H1 (cell line): ENCODE measurements at regions not wholly inside any gene's neighbourhood (a gene's known extent, or its start where the extent isn't known, plus 50 kb on each side); places are given as distances from the start of the nearest gene placed in this dataset.

Experiments
- CTCF ChIA-PET: fragments of 300-600 bp; sonication (Branson Sonifier 250); formaldehyde crosslinking; loops from one replicate; lab custom pipeline; 2021; ENCODE audit not compliant: partially characterized antibody; lab: Charles Lee
- POLR2A ChIA-PET: fragments of 300-600 bp; sonication (Branson Sonifier 250); formaldehyde crosslinking; loops from one replicate; lab custom pipeline; 2021; ENCODE audit warnings: inconsistent platforms; ENCODE audit not compliant: partially characterized antibody; lab: Charles Lee
- DNase-seq, 2 experiments: peaks; one replicate each; pipeline versions ENCODE4 v3.0.0 to v3.0.0-alpha.2; 2010 to 2022; ENCODE audit warnings: low spot score in 2 of 2, low read depth in 1 of 2, mixed read lengths in 1 of 2
- FAIRE-seq: peaks from 2 replicates; lab custom pipeline; 2011; peaks lifted over from hg19 to GRCh38; lab: Jason Lieb, UNC
- H2AFZ ChIP-seq: 2 replicates; pipeline ENCODE4 v1.8.1; 2012; ENCODE audit warnings: low read length, inconsistent platforms
- H2AK5ac ChIP-seq: 2 replicates; pipeline ENCODE4 v1.6.1; 2013; ENCODE audit warnings: low read depth, low read length
- H2BK120ac ChIP-seq: replicated peaks from 2 replicates; pipeline ENCODE3; 2013; ENCODE audit warnings: low read depth, low read length, inconsistent platforms
- H2BK12ac ChIP-seq: 2 replicates; pipeline ENCODE4 v1.6.1; 2013; ENCODE audit warnings: low read depth, low read length
- H2BK15ac ChIP-seq: 2 replicates; pipeline ENCODE4 v1.6.1; 2013; ENCODE audit warnings: low read length
- H2BK20ac ChIP-seq: 2 replicates; pipeline ENCODE4 v1.6.1; 2013; ENCODE audit warnings: low read length
- H2BK5ac ChIP-seq: 2 replicates; pipeline ENCODE4 v1.6.1; 2013; ENCODE audit warnings: low read depth, low read length
- H3K14ac ChIP-seq: 2 replicates; pipeline ENCODE4 v1.6.1; 2013; ENCODE audit warnings: inconsistent platforms; ENCODE audit not compliant: insufficient read length
- H3K18ac ChIP-seq: 2 replicates; pipeline ENCODE4 v1.6.1; 2013; ENCODE audit warnings: low read length; ENCODE audit errors: extremely low read depth
- H3K23ac ChIP-seq: 2 replicates; pipeline ENCODE4 v1.6.1; 2013; ENCODE audit warnings: inconsistent platforms; ENCODE audit not compliant: insufficient read length
- H3K23me2 ChIP-seq: 2 replicates; pipeline ENCODE4 v1.6.1; 2013; ENCODE audit warnings: low read depth, low read length
- H3K27ac ChIP-seq: 2 replicates; pipeline ENCODE4 v1.6.1; 2011; ENCODE audit warnings: low read depth, low read length, inconsistent platforms
- H3K27me3 ChIP-seq, 4 experiments: replicated peaks in 1 of 4; 1 replicate in 1 of 4; 2 replicates in 3 of 4; pipeline versions ENCODE4 v1.6.1 to v1.8.1; 2011 to 2013; ENCODE audit warnings: low read length in 3 of 4, mild to moderate bottlenecking in 3 of 4, inconsistent platforms in 2 of 4, mixed read lengths in 2 of 4, moderate library complexity in 1 of 4; ENCODE audit not compliant: control insufficient read depth in 3 of 4, insufficient read depth in 3 of 4; ENCODE audit errors: extremely low read depth in 1 of 4
- H3K36me3 ChIP-seq, 4 experiments: 2 replicates each; pipeline versions ENCODE4 v1.6.1 to v1.8.1; 2011 to 2013; ENCODE audit warnings: mild to moderate bottlenecking in 4 of 4, low read length in 3 of 4, moderate library complexity in 2 of 4, control low read depth in 1 of 4, inconsistent platforms in 1 of 4; ENCODE audit not compliant: insufficient read depth in 4 of 4, control insufficient read depth in 2 of 4
- H3K4ac ChIP-seq: replicated peaks from 2 replicates; pipeline ENCODE3; 2013; ENCODE audit warnings: low read length, low read depth, mixed read lengths, inconsistent platforms; ENCODE audit not compliant: insufficient read length
- H3K4me1 ChIP-seq, 4 experiments: replicated peaks in 1 of 4; 1 replicate in 1 of 4; 2 replicates in 3 of 4; pipeline versions ENCODE4 v1.6.1 to v1.8.1; 2011 to 2013; ENCODE audit warnings: low read length in 3 of 4, inconsistent platforms in 2 of 4, mixed read lengths in 1 of 4; ENCODE audit not compliant: insufficient read depth in 4 of 4, control insufficient read depth in 3 of 4
- H3K4me2 ChIP-seq, 2 experiments: 2 replicates each; pipeline versions ENCODE4 v1.6.1 to v1.8.1; 2011 to 2013; ENCODE audit warnings: low read depth in 2 of 2, low read length in 2 of 2, control low read depth in 1 of 2, inconsistent platforms in 1 of 2, mild to moderate bottlenecking in 1 of 2; ENCODE audit not compliant: insufficient read depth in 1 of 2
- H3K4me3 ChIP-seq, 4 experiments: fragments of 200-600, 300-600 bp in 1 of 4; sonication (generic), shearing (Covaris generic), sonication (Bioruptor Twin) in 1 of 4; 2 replicates each; pipeline versions ENCODE4 v1.5.1 to v1.8.1; 2011 to 2016; ENCODE audit warnings: low read length in 4 of 4, low read depth in 3 of 4, control low read depth in 2 of 4, inconsistent platforms in 2 of 4, mild to moderate bottlenecking in 2 of 4, mixed read lengths in 1 of 4, moderate library complexity in 1 of 4; ENCODE audit not compliant: insufficient read depth in 2 of 4; ENCODE audit errors: extremely low read depth in 1 of 4
- H3K56ac ChIP-seq: replicated peaks from 2 replicates; pipeline ENCODE3; 2013; ENCODE audit warnings: low read depth, mild to moderate bottlenecking, mixed read lengths, low read length, inconsistent platforms; ENCODE audit not compliant: insufficient read length
- H3K79me1 ChIP-seq: 2 replicates; pipeline ENCODE4 v1.6.1; 2013; ENCODE audit warnings: low read depth, low read length, control low read depth
- H3K79me2 ChIP-seq, 2 experiments: 2 replicates each; pipeline versions ENCODE4 v1.6.1 to v1.8.1; 2012 to 2013; ENCODE audit warnings: low read length in 2 of 2, mild to moderate bottlenecking in 2 of 2, inconsistent platforms in 1 of 2; ENCODE audit not compliant: insufficient read depth in 2 of 2, control insufficient read depth in 1 of 2
- H3K9ac ChIP-seq, 4 experiments: replicated peaks in 1 of 4; 1 replicate in 1 of 4; 2 replicates in 3 of 4; pipeline versions ENCODE4 v1.6.1 to v1.8.1; 2011 to 2013; ENCODE audit warnings: low read depth in 3 of 4, low read length in 3 of 4, control low read depth in 2 of 4, mild to moderate bottlenecking in 2 of 4, moderate library complexity in 2 of 4, inconsistent platforms in 1 of 4; ENCODE audit errors: extremely low read depth in 1 of 4
- H3K9me3 ChIP-seq, 2 experiments: 2 replicates each; pipeline versions ENCODE4 v1.6.1 to v1.8.1; 2012 to 2013; ENCODE audit warnings: mild to moderate bottlenecking in 2 of 2, moderate library complexity in 2 of 2, control low read depth in 1 of 2, inconsistent platforms in 1 of 2, low read depth in 1 of 2, low read length in 1 of 2, mixed read lengths in 1 of 2; ENCODE audit not compliant: insufficient read depth in 2 of 2
- H4K20me1 ChIP-seq, 2 experiments: replicated peaks in 1 of 2; 2 replicates each; pipeline versions ENCODE3 to v1.8.1; 2011 to 2013; ENCODE audit warnings: inconsistent platforms in 2 of 2, low read length in 2 of 2, mild to moderate bottlenecking in 1 of 2; ENCODE audit not compliant: insufficient read depth in 2 of 2, control insufficient read depth in 1 of 2
- H4K5ac ChIP-seq: 2 replicates; pipeline ENCODE4 v1.6.1; 2013; ENCODE audit warnings: low read length, low read depth, mixed read lengths, inconsistent platforms; ENCODE audit not compliant: insufficient read length
- H4K8ac ChIP-seq: 2 replicates; pipeline ENCODE4 v1.8.0; 2013; ENCODE audit warnings: mild to moderate bottlenecking, moderate library complexity, low read length, inconsistent platforms; ENCODE audit not compliant: insufficient read depth; ENCODE audit errors: extremely low read depth
- H4K91ac ChIP-seq: replicated peaks from 2 replicates; pipeline ENCODE3; 2013; ENCODE audit warnings: low read length, mixed read lengths, inconsistent platforms; ENCODE audit not compliant: insufficient read length
- ASH2L ChIP-seq: fragments of 200-600, 300-600 bp; sonication (generic); IDR thresholded peaks from one replicate; pipeline ENCODE4 v1.7.1; 2017; ENCODE audit warnings: low read length
- EZH2 ChIP-seq: fragments of 200-600 bp; sonication (generic); IDR thresholded peaks from 2 replicates; pipeline ENCODE4 v1.7.1; 2012; ENCODE audit warnings: low read depth, mild to moderate bottlenecking, moderate library complexity, low read length, inconsistent platforms; ENCODE audit not compliant: severe bottlenecking
- HDAC2 ChIP-seq, 2 experiments: fragments of 300-600 bp in 1 of 2; sonication (generic) in 1 of 2; IDR thresholded peaks; 2 replicates each; pipeline ENCODE4 v1.6.1; 2011 to 2012; ENCODE audit warnings: low read depth in 2 of 2, low read length in 2 of 2, mild to moderate bottlenecking in 2 of 2, moderate library complexity in 2 of 2, borderline replicate concordance in 1 of 2, inconsistent platforms in 1 of 2
- HDAC6 ChIP-seq: IDR thresholded peaks from one replicate; pipeline ENCODE4 v1.7.1; 2012; ENCODE audit warnings: low read depth, mild to moderate bottlenecking, inconsistent platforms, low read length, moderate library complexity
- KDM5A ChIP-seq: fragments of 200-600 bp; IDR thresholded peaks from 2 replicates; pipeline ENCODE4 v1.7.1; 2012; ENCODE audit warnings: mild to moderate bottlenecking, low read length, inconsistent platforms, mixed read lengths
- MAFK ChIP-seq: IDR thresholded peaks from 2 replicates; pipeline ENCODE4 v1.6.1; 2012; ENCODE audit warnings: low read depth, mild to moderate bottlenecking, improper control_type of control experiment, low read length
- SP2 ChIP-seq: IDR thresholded peaks from 2 replicates; pipeline ENCODE4 v1.6.1; 2012; ENCODE audit warnings: mild to moderate bottlenecking, low read length, inconsistent platforms
- SRF ChIP-seq: IDR thresholded peaks from 2 replicates; pipeline ENCODE4 v1.6.1; 2011; ENCODE audit warnings: mild to moderate bottlenecking, low read depth, low read length, moderate library complexity
- TAF7 ChIP-seq: optimal IDR thresholded peaks from 2 replicates; pipeline ENCODE3; 2011; ENCODE audit warnings: low read depth, mild to moderate bottlenecking, inconsistent platforms, low read length, moderate library complexity, borderline replicate concordance
- ZNF274 ChIP-seq: IDR thresholded peaks from 2 replicates; pipeline ENCODE4 v1.7.0; 2012; ENCODE audit warnings: low read length, borderline replicate concordance; ENCODE audit errors: extremely low read depth
- TF ChIP-seq, protein P1 (sequence below): IDR thresholded peaks from 2 replicates; pipeline ENCODE4 v1.6.1; 2011; ENCODE audit warnings: low read depth, mild to moderate bottlenecking, low read length; ENCODE audit not compliant: insufficient read depth
- TF ChIP-seq, protein P2 (sequence below): IDR thresholded peaks from 2 replicates; pipeline ENCODE4 v1.6.1; 2012; ENCODE audit warnings: low read length, inconsistent platforms

DNA sequence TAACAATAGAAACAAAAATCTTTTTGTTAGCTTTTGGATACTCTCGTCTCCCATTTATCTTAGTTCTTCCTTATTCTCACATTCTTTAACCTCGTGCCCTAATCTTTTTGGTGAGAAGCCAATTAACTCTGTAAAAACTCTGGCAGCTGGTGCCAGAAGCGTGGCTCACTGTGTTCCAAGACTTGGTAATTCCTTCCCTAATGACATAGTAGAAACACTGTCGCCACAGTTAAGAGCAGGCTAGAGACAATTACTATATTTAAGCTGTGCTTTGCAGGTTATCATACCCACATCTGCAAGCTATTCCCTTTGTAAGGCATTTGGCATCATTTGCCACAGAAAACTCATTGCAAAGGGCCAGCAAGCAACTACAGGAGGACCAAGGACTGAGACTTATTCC, 160.9 kb upstream of the PIK3R1 start (continued):
- no peak for TF ChIP-seq SRF

DNA sequence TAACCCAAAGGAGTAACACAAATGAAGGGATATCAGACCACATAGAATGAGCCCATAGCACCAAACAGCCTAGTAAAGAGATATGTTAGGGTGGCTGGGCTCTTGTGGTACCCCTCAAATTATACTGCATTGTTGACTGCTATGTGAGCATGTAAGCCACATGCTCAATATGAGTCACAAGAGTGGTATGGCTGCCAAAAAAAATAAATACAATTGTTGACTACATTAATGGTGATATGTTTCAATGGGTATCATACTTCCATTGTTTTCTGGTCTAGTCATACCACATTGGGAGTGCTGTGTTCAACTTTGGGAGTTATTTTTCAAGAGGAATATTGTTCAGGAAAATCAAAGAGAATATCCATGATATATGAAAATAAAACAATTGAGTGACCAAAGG, 162.4 kb upstream of the PIK3R1 start:
- DNase-seq (no peak), FAIRE-seq (no peak)
- Histone ChIP-seq H2AFZ (no peak overlapping the region), H3K9ac (no peak overlapping the region), H3K79me1 (no peaks in the 10 kb centered on the region), H3K9me3 (no peaks in the 10 kb centered on the region; a peak in 1 of 4 replicates), H3K4me1 (no peaks in the 10 kb centered on the region), H3K4me3 (no peak overlapping the region), H4K8ac (no peak overlapping the region), H2BK120ac (no peak overlapping the region), H4K5ac (no peak overlapping the region), H3K36me3 (no peaks in the 10 kb centered on the region), H4K20me1 (no peaks in the 10 kb centered on the region), H3K79me2 (no peaks in the 10 kb centered on the region), H3K27ac (no peak overlapping the region), H2BK12ac (no peak overlapping the region), H3K14ac (no peak overlapping the region), H3K56ac (no peak overlapping the region), H3K23me2 (0 out of 2 replicates have a peak, but pooled peaks cover 2% of the 10 kb centered on the region), H3K27me3 (no peaks in the 10 kb centered on the region), H3K4me2 (no peak overlapping the region), H2AK5ac (no peak overlapping the region), H3K18ac (no peak overlapping the region), H2BK20ac (no peak overlapping the region), H3K23ac (no peak overlapping the region), H3K4ac (no peak overlapping the region), H2BK15ac (no peak overlapping the region), H4K91ac (no peak overlapping the region), H2BK5ac (no peak overlapping the region)
- ChIA-PET POLR2A (no interaction called here), CTCF (no interaction called here)
- no peak for TF ChIP-seq SP2
- no peak for TF ChIP-seq MAFK
- TF ChIP-seq, protein P1, sequence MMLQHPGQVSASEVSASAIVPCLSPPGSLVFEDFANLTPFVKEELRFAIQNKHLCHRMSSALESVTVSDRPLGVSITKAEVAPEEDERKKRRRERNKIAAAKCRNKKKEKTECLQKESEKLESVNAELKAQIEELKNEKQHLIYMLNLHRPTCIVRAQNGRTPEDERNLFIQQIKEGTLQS = no peak
- TF ChIP-seq ASH2L = no peak
- TF ChIP-seq EZH2 = no peak
- TF ChIP-seq TAF7 = no peak
- TF ChIP-seq ZNF274 = no peak
- no peak for TF ChIP-seq HDAC2 (IDR thresholded peaks at IDR 0.05; ENCODE audit: borderline replicate concordance in 1 of 2, low read depth in 2 of 2, low read length in 2 of 2)
- no peak for TF ChIP-seq KDM5A
- TF ChIP-seq, protein P2, sequence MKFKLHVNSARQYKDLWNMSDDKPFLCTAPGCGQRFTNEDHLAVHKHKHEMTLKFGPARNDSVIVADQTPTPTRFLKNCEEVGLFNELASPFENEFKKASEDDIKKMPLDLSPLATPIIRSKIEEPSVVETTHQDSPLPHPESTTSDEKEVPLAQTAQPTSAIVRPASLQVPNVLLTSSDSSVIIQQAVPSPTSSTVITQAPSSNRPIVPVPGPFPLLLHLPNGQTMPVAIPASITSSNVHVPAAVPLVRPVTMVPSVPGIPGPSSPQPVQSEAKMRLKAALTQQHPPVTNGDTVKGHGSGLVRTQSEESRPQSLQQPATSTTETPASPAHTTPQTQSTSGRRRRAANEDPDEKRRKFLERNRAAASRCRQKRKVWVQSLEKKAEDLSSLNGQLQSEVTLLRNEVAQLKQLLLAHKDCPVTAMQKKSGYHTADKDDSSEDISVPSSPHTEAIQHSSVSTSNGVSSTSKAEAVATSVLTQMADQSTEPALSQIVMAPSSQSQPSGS = no peak
- no peak for TF ChIP-seq HDAC6
